ENCODE measurements at regions not wholly inside any gene's neighbourhood (a gene's known extent, or its start where the extent isn't known, plus 50 kb on each side); places are given as distances from the start of the nearest gene placed in this dataset.

DNA sequence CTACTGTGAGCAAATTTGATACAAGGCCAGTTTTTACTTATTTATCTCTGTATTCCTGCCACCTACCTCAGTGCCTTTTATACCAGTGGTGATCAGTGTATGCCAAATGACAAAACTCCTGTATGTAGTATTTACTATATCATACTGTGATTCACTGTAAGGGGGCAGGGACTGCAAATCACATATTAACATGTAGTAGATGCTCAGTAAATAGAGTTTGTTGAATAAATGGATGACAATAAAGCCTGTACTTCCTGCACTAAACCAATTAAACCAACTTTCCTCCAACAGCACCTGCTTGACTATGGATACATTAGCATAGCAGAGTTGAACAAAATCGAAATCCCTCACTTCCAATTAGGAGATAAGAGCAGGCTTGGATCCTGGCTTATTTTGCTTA, 73.3 kb upstream of the C1orf87 start:
- no peak overlapping the region for H3K4me3 ChIP-seq (ENCODE audit: low read depth, low read length)
- no peaks in the 10 kb centered on the region for H3K27me3 ChIP-seq (ENCODE audit: control insufficient read depth, insufficient read depth, low read length)
- TF ChIP-seq, protein P1, sequence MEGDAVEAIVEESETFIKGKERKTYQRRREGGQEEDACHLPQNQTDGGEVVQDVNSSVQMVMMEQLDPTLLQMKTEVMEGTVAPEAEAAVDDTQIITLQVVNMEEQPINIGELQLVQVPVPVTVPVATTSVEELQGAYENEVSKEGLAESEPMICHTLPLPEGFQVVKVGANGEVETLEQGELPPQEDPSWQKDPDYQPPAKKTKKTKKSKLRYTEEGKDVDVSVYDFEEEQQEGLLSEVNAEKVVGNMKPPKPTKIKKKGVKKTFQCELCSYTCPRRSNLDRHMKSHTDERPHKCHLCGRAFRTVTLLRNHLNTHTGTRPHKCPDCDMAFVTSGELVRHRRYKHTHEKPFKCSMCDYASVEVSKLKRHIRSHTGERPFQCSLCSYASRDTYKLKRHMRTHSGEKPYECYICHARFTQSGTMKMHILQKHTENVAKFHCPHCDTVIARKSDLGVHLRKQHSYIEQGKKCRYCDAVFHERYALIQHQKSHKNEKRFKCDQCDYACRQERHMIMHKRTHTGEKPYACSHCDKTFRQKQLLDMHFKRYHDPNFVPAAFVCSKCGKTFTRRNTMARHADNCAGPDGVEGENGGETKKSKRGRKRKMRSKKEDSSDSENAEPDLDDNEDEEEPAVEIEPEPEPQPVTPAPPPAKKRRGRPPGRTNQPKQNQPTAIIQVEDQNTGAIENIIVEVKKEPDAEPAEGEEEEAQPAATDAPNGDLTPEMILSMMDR (IDR thresholded peaks at IDR 0.05; ENCODE audit: insufficient read depth, low read length, poor library complexity, severe bottlenecking): no peak
- no peak for DNase-seq (ENCODE audit: low read depth)
- H3K36me3 ChIP-seq (ENCODE audit: control insufficient read depth, insufficient read depth, low read length): no peaks in the 10 kb centered on the region

DNA sequence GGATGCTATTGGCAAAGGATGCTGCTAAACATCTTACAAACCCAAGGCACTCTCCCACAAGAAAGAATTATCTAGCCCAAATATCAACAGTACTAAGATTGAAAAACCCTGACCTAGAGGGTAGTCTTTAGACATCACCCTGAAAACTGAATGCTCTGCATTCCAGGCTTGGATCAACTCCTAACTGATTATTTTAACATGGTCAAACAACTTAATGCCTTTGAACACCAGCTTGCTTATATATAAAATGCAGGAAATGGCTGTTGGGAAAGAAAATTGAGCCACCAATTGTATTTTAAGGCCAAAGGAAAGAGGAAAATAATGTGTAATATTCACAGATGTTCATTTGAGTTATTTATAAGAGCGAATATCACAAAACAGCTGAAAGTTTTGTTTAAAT, 72.2 kb upstream of the C1orf87 start:
- TF ChIP-seq, protein P1 (IDR thresholded peaks at IDR 0.05; ENCODE audit: insufficient read depth, low read length, poor library complexity, severe bottlenecking): no peak
- Histone ChIP-seq H3K4me3 (ENCODE audit: low read depth, low read length) (no peak overlapping the region), H3K27me3 (ENCODE audit: control insufficient read depth, insufficient read depth, low read length) (no peaks in the 10 kb centered on the region), H3K36me3 (ENCODE audit: control insufficient read depth, insufficient read depth, low read length) (no peaks in the 10 kb centered on the region)
- no peak for DNase-seq (ENCODE audit: low read depth)

DNA sequence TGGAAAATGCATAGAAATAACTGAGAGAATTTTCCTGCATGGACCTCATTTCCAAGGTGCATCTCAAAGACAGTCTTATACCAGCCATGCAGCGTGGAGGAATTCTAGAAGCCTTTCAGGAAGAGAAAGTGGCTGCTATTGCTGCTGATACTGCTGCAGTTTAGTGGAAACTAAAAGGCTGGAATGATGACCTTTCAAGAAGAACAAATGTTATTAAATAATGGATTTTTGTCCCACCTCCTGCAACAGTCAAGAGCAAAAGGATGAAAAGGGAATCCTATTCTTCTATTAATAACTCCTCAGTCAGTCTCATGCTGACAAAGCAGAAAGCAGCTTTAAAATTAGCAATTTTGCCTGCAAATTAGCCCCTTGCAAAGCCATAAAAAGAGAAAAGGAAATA, 68.2 kb upstream of the C1orf87 start:
- Histone ChIP-seq H3K27me3 (ENCODE audit: control insufficient read depth, insufficient read depth, low read length) (no peaks in the 10 kb centered on the region), H3K36me3 (ENCODE audit: control insufficient read depth, insufficient read depth, low read length) (no peaks in the 10 kb centered on the region), H3K4me3 (ENCODE audit: low read depth, low read length) (no peak overlapping the region)
- TF ChIP-seq, protein P1 (IDR thresholded peaks at IDR 0.05; ENCODE audit: insufficient read depth, low read length, poor library complexity, severe bottlenecking): no peak
- no peak for DNase-seq (ENCODE audit: low read depth)

DNA sequence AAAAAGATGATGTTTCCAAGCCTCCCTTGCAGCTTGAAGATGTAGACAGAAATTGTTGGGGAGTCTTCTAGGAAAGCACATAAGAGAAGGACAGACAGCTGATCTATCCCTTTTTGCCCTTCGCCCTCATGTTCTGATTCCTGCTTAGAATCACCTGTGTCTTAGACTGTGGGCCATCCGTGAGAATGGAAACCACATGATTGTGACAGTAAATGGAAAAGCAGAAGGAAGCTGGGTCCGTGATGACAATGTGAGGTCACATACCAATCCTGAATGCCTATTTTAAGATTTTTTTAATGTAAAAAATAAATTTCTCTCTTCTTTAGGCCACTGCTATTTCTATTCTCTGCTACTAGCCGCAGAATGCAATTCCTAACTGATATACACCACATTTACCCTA, 67.7 kb upstream of the C1orf87 start:
- H3K4me3 ChIP-seq (ENCODE audit: low read depth, low read length): no peak overlapping the region
- TF ChIP-seq, protein P1 (IDR thresholded peaks at IDR 0.05; ENCODE audit: insufficient read depth, low read length, poor library complexity, severe bottlenecking): no peak
- no peak for DNase-seq (ENCODE audit: low read depth)
- no peaks in the 10 kb centered on the region for H3K27me3 ChIP-seq (ENCODE audit: control insufficient read depth, insufficient read depth, low read length)
- no peaks in the 10 kb centered on the region for H3K36me3 ChIP-seq (ENCODE audit: control insufficient read depth, insufficient read depth, low read length)

DNA sequence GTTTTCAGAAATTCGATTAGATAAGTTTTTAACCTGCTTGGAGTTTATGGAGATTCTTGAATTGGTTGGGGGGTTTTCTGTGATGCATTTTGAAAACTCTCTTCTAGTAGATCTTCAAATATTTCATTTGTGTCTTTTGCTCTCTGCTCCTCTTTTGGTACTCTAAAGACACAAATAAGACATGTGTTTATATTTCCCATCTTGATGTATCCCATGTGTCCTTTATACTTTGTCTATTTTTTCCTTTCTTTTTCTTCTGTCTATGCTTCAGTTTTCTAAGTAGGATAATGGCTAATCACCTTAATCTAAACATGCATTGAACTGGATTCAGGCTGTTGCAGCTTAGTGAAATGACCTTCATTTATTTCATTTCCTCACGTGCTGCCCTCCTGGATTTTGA, 63.8 kb upstream of the C1orf87 start:
- TF ChIP-seq, protein P1 (IDR thresholded peaks at IDR 0.05; ENCODE audit: insufficient read depth, low read length, poor library complexity, severe bottlenecking): no peak
- Histone ChIP-seq H3K36me3 (ENCODE audit: control insufficient read depth, insufficient read depth, low read length) (no peaks in the 10 kb centered on the region), H3K27me3 (ENCODE audit: control insufficient read depth, insufficient read depth, low read length) (no peaks in the 10 kb centered on the region), H3K4me3 (ENCODE audit: low read depth, low read length) (no peak overlapping the region)
- no peak for DNase-seq (ENCODE audit: low read depth)

DNA sequence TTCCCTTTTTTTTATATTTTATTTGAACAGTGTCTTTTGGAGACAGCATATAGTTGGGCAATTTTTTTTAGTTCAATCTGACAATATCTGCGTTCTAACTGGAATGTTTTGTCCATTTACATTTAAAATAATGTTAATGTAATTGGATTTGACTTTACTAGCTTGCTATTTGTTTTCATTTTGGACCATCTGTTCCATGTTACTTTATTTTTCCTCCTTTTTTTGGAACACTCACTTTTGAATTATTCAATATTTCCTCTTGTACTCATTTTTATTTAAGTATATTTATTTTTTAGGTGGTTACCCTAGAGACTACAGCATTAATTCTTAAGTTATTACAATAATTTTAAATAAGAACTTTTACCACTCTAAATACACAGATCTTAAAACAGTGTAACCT, 62.8 kb upstream of the C1orf87 start:
- Histone ChIP-seq H3K36me3 (ENCODE audit: control insufficient read depth, insufficient read depth, low read length) (no peaks in the 10 kb centered on the region), H3K27me3 (ENCODE audit: control insufficient read depth, insufficient read depth, low read length) (no peaks in the 10 kb centered on the region), H3K4me3 (ENCODE audit: low read depth, low read length) (no peak overlapping the region)
- TF ChIP-seq, protein P1 (IDR thresholded peaks at IDR 0.05; ENCODE audit: insufficient read depth, low read length, poor library complexity, severe bottlenecking): no peak
- DNase-seq (ENCODE audit: low read depth): no peak

Data from kidney epithelial cell (primary cell).